Mononuclear cell (primary cell): ENCODE measurements at regions not wholly inside any gene's neighbourhood (a gene's known extent, or its start where the extent isn't known, plus 50 kb on each side); places are given as distances from the start of the nearest gene placed in this dataset.

Experiments
- H3K27me3 ChIP-seq: 2 replicates; pipeline ENCODE4 v1.6.0; 2011; ENCODE audit warnings: low read length, control low read depth; ENCODE audit not compliant: insufficient read depth
- H3K4me1 ChIP-seq: 2 replicates; pipeline ENCODE4 v1.5.1; 2011; ENCODE audit warnings: mild to moderate bottlenecking, low read length, control low read depth; ENCODE audit not compliant: insufficient read depth
- H3K4me3 ChIP-seq: 2 replicates; pipeline ENCODE4 v1.5.1; 2011; ENCODE audit warnings: mild to moderate bottlenecking, low read length, moderate library complexity
- H3K9me3 ChIP-seq: 2 replicates; pipeline ENCODE4 v1.5.1; 2011; ENCODE audit warnings: low read depth, mild to moderate bottlenecking, control low read depth, low read length

GRCh38 chr18:46290440-46291020, 186.3 kb downstream of the HAUS1 start:
- Histone ChIP-seq H3K27me3 (no peaks in the 10 kb centered on the region), H3K9me3 (no peaks in the 10 kb centered on the region), H3K4me3 (no peak overlapping the region), H3K4me1 (no peaks in the 10 kb centered on the region)

GRCh38 chr18:46291149-46291548, 187.0 kb downstream of the HAUS1 start:
- no peaks in the 10 kb centered on the region for H3K9me3 ChIP-seq
- H3K4me1 ChIP-seq: no peaks in the 10 kb centered on the region
- no peak overlapping the region for H3K4me3 ChIP-seq
- H3K27me3 ChIP-seq: no peaks in the 10 kb centered on the region

GRCh38 chr18:46293742-46294181, 189.6 kb downstream of the HAUS1 start:
- H3K9me3 ChIP-seq: no peaks in the 10 kb centered on the region
- no peaks in the 10 kb centered on the region for H3K4me1 ChIP-seq
- H3K27me3 ChIP-seq: no peaks in the 10 kb centered on the region
- no peak overlapping the region for H3K4me3 ChIP-seq

GRCh38 chr18:46294318-46294717, 190.1 kb downstream of the HAUS1 start:
- H3K4me3 ChIP-seq: no peak overlapping the region
- no peaks in the 10 kb centered on the region for H3K4me1 ChIP-seq
- H3K9me3 ChIP-seq: no peaks in the 10 kb centered on the region
- H3K27me3 ChIP-seq: no peaks in the 10 kb centered on the region

GRCh38 chr18:46294751-46295150, 190.6 kb downstream of the HAUS1 start:
- Histone ChIP-seq H3K4me3 (no peak overlapping the region), H3K4me1 (no peaks in the 10 kb centered on the region), H3K27me3 (no peaks in the 10 kb centered on the region), H3K9me3 (no peaks in the 10 kb centered on the region)

- H3K4me1 ChIP-seq: no peaks in the 10 kb centered on the region
- H3K27me3 ChIP-seq: no peaks in the 10 kb centered on the region
- H3K9me3 ChIP-seq: no peaks in the 10 kb centered on the region
- H3K4me3 ChIP-seq: no peak overlapping the region
These were observed 191.2 kb downstream of the HAUS1 start for GRCh38 chr18:46295416-46295815.

GRCh38 chr18:46296656-46297055, 192.5 kb downstream of the HAUS1 start:
- no peaks in the 10 kb centered on the region for H3K4me1 ChIP-seq
- H3K9me3 ChIP-seq: no peaks in the 10 kb centered on the region
- H3K4me3 ChIP-seq: no peak overlapping the region
- H3K27me3 ChIP-seq: no peaks in the 10 kb centered on the region

GRCh38 chr18:46297124-46297523, 192.9 kb downstream of the HAUS1 start:
- no peak overlapping the region for H3K4me3 ChIP-seq
- H3K9me3 ChIP-seq: no peaks in the 10 kb centered on the region
- H3K4me1 ChIP-seq: no peaks in the 10 kb centered on the region
- no peaks in the 10 kb centered on the region for H3K27me3 ChIP-seq

GRCh38 chr18:46297621-46298020, 193.4 kb downstream of the HAUS1 start:
- no peaks in the 10 kb centered on the region for H3K27me3 ChIP-seq
- no peak overlapping the region for H3K4me3 ChIP-seq
- no peaks in the 10 kb centered on the region for H3K4me1 ChIP-seq
- no peaks in the 10 kb centered on the region for H3K9me3 ChIP-seq

- no peaks in the 10 kb centered on the region for H3K4me1 ChIP-seq
- H3K4me3 ChIP-seq: no peak overlapping the region
- H3K27me3 ChIP-seq: no peaks in the 10 kb centered on the region
- H3K9me3 ChIP-seq: no peaks in the 10 kb centered on the region
These were observed 194.3 kb downstream of the HAUS1 start for GRCh38 chr18:46298511-46298910.

GRCh38 chr18:46299465-46300008, 195.4 kb downstream of the HAUS1 start:
- Histone ChIP-seq H3K27me3 (no peaks in the 10 kb centered on the region), H3K4me1 (no peaks in the 10 kb centered on the region), H3K9me3 (no peaks in the 10 kb centered on the region), H3K4me3 (no peak overlapping the region)

GRCh38 chr18:46301081-46301480, 196.9 kb downstream of the HAUS1 start:
- no peak overlapping the region for H3K4me3 ChIP-seq
- no peaks in the 10 kb centered on the region for H3K27me3 ChIP-seq
- no peaks in the 10 kb centered on the region for H3K4me1 ChIP-seq
- no peaks in the 10 kb centered on the region for H3K9me3 ChIP-seq

- no peaks in the 10 kb centered on the region for H3K4me1 ChIP-seq
- no peaks in the 10 kb centered on the region for H3K9me3 ChIP-seq
- no peaks in the 10 kb centered on the region for H3K27me3 ChIP-seq
- H3K4me3 ChIP-seq: no peak overlapping the region
These were observed 197.4 kb downstream of the HAUS1 start for GRCh38 chr18:46301571-46301970.

GRCh38 chr18:46302528-46303485, 198.6 kb downstream of the HAUS1 start:
- no peaks in the 10 kb centered on the region for H3K27me3 ChIP-seq
- H3K9me3 ChIP-seq: no peaks in the 10 kb centered on the region
- H3K4me3 ChIP-seq: no peak overlapping the region
- H3K4me1 ChIP-seq: no peaks in the 10 kb centered on the region

- Histone ChIP-seq H3K4me1 (no peaks in the 10 kb centered on the region), H3K27me3 (no peaks in the 10 kb centered on the region), H3K9me3 (no peaks in the 10 kb centered on the region), H3K4me3 (no peak overlapping the region)
These were observed 206.1 kb downstream of the HAUS1 start for GRCh38 chr18:46310258-46310657.
